ENCODE measurements at regions not wholly inside any gene's neighbourhood (a gene's known extent, or its start where the extent isn't known, plus 50 kb on each side); places are given as distances from the start of the nearest gene placed in this dataset.
"Not testable (repeated sequence)": the region's sequence is repeated elsewhere in the genome, so short reads cannot be mapped to it uniquely, and the experiment has no call there.

DNA sequence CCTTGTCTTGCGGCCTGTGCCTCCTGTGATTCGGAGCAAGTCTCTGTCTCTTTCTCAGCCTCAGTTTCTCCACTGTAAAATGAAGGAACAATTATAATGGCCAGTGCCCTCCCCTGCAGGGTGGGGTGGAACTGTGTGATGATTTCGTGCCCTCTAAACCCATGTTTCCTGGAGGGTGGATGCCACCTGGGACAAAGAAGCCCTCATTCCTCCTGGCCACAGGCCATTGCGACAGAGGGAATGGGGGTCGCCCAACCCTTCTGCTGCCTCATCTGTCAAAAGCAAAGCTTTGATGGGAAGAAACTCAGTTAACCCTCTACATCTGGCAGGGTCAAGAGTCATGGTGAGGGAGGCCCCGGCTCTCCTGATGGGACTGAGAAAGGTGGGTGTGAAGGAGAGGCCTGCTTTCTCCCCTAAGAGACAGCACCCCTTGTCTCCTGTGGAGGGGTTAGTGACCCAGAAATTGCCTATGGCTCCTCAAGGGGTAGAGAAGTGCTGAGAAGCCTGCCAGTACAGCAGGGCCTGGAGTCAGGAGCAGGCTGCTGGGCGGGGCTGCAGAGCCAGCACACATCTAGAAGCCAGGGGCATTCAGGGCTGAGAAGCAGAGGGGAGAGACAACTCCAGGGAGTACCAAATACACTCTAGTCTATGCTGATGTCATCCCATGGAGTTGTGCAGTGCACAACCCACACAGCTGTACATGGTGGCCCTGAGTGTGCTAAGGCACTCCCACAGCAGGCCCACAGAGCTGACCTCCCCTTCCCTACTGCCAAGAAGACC, 61.0 kb downstream of the PLXNA1 start:
- ChIA-PET CTCF (no interaction called here), POLR2A (no interaction called here)
- no peak for DNase-seq (ENCODE audit: low read depth, low spot score)
- TF ChIP-seq, protein P1, sequence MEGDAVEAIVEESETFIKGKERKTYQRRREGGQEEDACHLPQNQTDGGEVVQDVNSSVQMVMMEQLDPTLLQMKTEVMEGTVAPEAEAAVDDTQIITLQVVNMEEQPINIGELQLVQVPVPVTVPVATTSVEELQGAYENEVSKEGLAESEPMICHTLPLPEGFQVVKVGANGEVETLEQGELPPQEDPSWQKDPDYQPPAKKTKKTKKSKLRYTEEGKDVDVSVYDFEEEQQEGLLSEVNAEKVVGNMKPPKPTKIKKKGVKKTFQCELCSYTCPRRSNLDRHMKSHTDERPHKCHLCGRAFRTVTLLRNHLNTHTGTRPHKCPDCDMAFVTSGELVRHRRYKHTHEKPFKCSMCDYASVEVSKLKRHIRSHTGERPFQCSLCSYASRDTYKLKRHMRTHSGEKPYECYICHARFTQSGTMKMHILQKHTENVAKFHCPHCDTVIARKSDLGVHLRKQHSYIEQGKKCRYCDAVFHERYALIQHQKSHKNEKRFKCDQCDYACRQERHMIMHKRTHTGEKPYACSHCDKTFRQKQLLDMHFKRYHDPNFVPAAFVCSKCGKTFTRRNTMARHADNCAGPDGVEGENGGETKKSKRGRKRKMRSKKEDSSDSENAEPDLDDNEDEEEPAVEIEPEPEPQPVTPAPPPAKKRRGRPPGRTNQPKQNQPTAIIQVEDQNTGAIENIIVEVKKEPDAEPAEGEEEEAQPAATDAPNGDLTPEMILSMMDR (IDR thresholded peaks at IDR 0.05; ENCODE audit: insufficient read depth, low read length, missing control alignments): no peak
- no peak overlapping the region for H3K4me3 ChIP-seq (ENCODE audit: low read depth, low read length)

DNA sequence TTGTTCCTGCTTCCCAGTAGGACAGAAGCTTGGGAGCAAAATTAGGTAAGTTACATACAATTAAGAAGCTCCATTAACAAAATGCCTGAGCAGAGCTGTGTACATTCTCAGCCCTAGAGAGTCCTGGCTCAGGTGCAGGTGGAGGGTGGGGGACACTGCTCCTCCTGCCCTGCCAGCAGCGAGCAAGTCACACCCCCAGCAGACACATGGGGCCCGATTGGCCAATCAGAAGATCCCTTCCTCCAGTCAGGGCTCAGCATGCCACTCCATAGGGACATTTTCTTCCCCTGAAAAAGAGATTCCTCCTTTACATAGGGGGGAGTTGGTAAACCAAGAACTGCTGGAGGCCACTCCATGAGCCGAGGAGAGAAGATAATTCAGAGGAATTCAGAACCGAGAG, 62.1 kb downstream of the PLXNA1 start:
- no peak for DNase-seq (ENCODE audit: low read depth, low spot score)
- TF ChIP-seq, protein P1 (IDR thresholded peaks at IDR 0.05; ENCODE audit: insufficient read depth, low read length, missing control alignments): no peak
- no peak overlapping the region for H3K4me3 ChIP-seq (ENCODE audit: low read depth, low read length)
- ChIA-PET CTCF (interaction anchor here (1.2 kb wide), 1 partner anchor 9 kb away, joined by 4 read pairs; no protein-coding TSS in a partner anchor), POLR2A (no interaction called here)

DNA sequence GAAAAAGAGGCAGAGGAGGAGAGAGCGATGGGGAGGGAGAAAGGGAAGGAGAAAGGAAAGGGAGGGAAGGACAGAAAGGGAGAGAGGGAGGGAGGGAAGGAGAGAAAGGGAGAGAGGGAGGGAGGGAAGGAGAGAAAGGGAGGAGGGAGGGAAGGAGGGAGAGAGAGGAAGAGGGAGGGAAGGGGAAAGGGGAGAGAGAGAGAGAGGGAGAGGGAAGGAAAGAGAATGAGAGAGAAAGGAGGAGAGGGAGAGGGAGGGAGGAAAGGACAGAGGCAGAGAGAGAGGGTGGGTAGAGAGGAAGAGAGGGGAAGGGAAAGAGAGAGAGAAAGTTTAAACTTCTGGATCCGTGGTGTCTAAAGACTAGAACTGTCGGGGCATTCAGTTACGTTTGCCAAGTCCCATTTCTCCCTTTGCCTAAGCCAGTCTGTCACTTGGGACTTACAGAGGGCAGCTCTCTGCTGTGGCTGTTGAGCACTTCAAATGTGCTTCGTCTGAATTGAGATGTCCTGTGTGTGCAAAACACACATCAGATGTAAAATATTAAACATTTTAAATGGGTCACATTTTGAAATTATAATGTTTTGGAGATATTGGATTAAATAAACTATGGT, 62.6 kb downstream of the PLXNA1 start:
- POLR2A ChIA-PET: no interaction called here
- no peak overlapping the region for H3K4me3 ChIP-seq (ENCODE audit: low read depth, low read length)
- DNase-seq (ENCODE audit: low read depth, low spot score): no peak
- CTCF ChIA-PET: interaction anchor here (1.2 kb wide), 1 partner anchor 9 kb away, joined by 4 read pairs; no protein-coding TSS in a partner anchor
- TF ChIP-seq, protein P1 (IDR thresholded peaks at IDR 0.05; ENCODE audit: insufficient read depth, low read length, missing control alignments): no peak

DNA sequence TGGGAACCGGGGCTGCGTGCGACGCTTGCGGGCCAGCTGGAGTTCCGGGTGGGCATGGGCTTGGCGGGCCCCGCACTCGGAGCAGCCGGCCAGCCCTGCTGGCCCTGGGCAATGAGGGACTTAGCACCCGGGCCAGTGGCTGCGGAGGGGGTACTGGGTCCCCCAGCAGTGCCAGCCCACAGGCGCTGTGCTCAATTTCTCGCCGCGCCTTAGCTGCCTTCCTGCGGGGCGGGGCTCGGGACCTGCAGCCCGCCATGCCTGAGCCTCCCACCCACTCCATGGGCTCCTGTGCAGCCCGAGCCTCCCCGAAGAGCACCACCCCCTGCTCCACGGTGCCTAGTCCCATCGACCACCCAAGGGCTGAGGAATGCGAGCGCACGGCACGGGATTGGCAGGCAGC, 63.8 kb downstream of the PLXNA1 start:
- H3K4me3 ChIP-seq (ENCODE audit: low read depth, low read length); DNase-seq (ENCODE audit: low read depth, low spot score); CTCF ChIA-PET; POLR2A ChIA-PET: not testable (repeated sequence)

DNA sequence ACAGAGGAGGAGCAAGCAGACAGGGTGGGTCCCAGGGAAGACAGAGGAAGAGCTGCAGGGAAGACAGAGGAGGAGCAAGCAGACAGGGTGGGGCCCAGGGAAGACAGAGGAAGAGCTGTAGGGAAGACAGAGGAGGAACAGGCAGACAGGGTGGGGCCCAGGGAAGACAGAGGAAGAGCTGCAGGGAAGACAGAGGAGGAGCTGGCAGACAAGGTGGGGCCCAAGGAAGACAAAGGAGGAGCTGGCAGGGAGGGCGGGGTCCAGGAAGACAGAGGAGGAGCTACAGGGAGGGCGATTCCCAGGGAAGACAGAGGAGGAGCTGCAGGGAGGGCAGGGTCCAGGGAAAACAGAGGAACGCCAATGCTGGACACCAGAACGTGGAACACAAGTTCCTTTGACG, 66.5 kb downstream of the PLXNA1 start:
- ChIA-PET CTCF (no interaction called here), POLR2A (no interaction called here)
- TF ChIP-seq, protein P1 (IDR thresholded peaks at IDR 0.05; ENCODE audit: insufficient read depth, low read length, missing control alignments): no peak
- no peak for DNase-seq (ENCODE audit: low read depth, low spot score)
- H3K4me3 ChIP-seq (ENCODE audit: low read depth, low read length): no peak overlapping the region

DNA sequence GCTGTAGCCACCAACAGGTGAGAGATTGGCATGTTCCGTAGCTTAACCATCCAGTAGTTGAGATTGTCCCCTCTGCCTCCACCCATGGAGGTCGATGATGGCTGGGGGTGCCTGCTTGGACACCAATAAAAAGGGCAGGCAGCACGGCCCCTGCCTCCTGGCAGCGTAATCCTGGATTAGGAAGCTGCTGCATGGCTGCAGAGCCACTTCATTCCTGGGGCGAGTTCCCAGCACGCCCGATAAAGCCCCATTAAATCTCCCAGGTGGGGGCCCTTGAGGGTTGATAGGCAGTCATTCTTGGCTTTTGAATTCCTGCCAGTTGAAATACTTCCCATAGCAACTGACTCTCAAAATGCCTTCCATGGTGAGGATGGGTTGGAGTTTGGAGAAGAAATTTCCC, 67.8 kb downstream of the PLXNA1 start:
- ChIA-PET CTCF (no interaction called here), POLR2A (no interaction called here)
- no peak for DNase-seq (ENCODE audit: low read depth, low spot score)
- H3K4me3 ChIP-seq (ENCODE audit: low read depth, low read length): no peak overlapping the region
- TF ChIP-seq, protein P1 (IDR thresholded peaks at IDR 0.05; ENCODE audit: insufficient read depth, low read length, missing control alignments): no peak

Data from AG04449 (cell line).